Erythroblast (primary cell): ENCODE measurements at regions not wholly inside any gene's neighbourhood (a gene's known extent, or its start where the extent isn't known, plus 50 kb on each side); places are given as distances from the start of the nearest gene placed in this dataset.

Source experiments
- GATA1 ChIP-seq: IDR thresholded peaks from 2 replicates; pipeline ENCODE4 v1.6.1; 2011; ENCODE audit warnings: low read depth, mild to moderate bottlenecking, control low read depth, low read length, moderate library complexity
- POLR2A ChIP-seq: IDR thresholded peaks from 2 replicates; pipeline ENCODE4 v1.6.1; 2011; ENCODE audit warnings: mild to moderate bottlenecking, low read length

DNA sequence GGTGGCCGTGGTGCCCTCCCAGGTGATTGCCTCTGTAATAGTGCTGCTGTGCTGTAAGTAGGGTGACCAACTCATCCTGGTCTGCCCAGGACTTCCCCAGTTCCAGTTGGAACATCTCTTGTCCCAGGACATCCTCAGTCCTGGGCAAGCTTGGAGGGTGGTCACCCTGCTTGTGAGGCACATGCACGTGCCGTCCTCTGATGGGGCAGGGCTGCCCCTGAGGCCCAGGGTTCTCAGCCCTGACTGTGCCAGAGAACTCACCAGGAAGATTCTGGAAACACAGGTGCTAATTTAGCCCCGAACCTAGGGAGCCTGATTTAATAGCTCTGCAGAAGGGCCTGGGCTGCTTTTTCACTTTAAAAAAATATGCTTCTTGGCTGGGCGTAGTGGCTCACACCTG lies 120.9 kb upstream of the PHACTR3 start:
- TF ChIP-seq POLR2A (no peak), GATA1 (no peak)
